Adrenal gland (tissue), 5 donors: ENCODE measurements at regions not wholly inside any gene's neighbourhood (a gene's known extent, or its start where the extent isn't known, plus 50 kb on each side); places are given as distances from the start of the nearest gene placed in this dataset.

Experiments used
- CTCF ChIP-seq, 6 experiments: fragments of 450-650 bp in 4 of 6; fragments of 200-600 bp in 2 of 6; sonication (generic) in 1 of 6; IDR thresholded peaks; 1 replicate in 5 of 6; 2 replicates in 1 of 6; pipeline versions ENCODE4 v1.5.1 to v1.8.0; 2016 to 2021; ENCODE audit warnings: antibody characterized with exemption in 6 of 6, mild to moderate bottlenecking in 2 of 6, moderate library complexity in 1 of 6
- POLR2A ChIP-seq, 2 donors: fragments of 450-650 bp; IDR thresholded peaks; one replicate each; pipeline ENCODE4 v1.6.1; 2017; ENCODE audit warnings: antibody characterized with exemption in 2 of 2, mild to moderate bottlenecking in 2 of 2, moderate library complexity in 1 of 2
- donor health status: DM: no; HTN: no; CAD: no.

DNA sequence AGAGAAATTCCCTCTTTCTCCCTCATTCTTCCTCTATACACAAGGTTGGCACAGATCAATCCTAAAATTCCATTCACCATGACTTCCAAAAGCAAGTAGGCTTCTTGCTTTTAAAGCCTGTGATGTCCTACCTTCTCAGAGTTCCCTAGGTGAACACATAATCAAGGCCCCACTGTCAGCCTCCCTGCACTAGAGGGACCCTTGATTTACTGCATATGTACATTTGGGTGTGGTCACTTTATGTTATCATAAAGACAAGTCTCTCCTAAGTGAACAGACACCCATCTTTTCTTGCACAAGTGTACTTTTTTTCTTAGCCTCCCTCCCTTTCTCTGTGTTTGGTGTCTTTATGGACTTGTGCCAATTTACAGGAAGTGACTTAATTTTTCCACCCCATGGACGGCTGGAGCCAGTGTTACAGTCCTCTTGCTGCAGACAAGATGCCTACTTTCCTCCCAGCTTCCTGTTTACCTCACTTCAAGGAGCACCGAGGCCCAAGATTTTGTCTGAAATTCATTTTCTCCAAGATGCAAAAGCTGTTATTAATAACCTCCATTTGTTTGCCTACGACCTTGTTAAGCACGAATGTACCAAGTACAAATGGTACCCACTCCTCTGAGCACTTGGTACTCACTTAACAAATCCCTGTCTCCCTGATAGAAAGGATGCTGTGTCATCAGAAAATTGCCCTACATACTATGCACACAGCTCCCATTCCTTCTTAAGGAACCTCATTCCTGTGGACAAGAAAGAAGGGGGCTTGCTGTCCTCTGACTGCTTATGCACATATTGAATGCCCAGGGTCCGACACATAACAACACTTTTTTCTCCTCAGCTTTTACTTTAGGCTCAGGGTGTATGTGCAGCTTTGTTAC, 82.8 kb upstream of the SLC44A3 start:
- no peak for TF ChIP-seq CTCF (IDR thresholded peaks at IDR 0.05)
- no peak for TF ChIP-seq POLR2A (IDR thresholded peaks at IDR 0.05)
